Endothelial cell (in vitro differentiated cells): ENCODE measurements at regions not wholly inside any gene's neighbourhood (a gene's known extent, or its start where the extent isn't known, plus 50 kb on each side); places are given as distances from the start of the nearest gene placed in this dataset.

Source experiments
- DNase-seq: peaks from one replicate; pipeline ENCODE4 v3.0.0; 2021; ENCODE audit warnings: low spot score
- H3K27ac Mint-ChIP-seq: one replicate; pipeline ENCODE4 v1.8.0; 2021; ENCODE audit warnings: mixed read lengths, inconsistent platforms; ENCODE audit not compliant: unreplicated experiment
- H3K27me3 Mint-ChIP-seq: one replicate; pipeline ENCODE4 v1.8.0; 2021; ENCODE audit warnings: mild to moderate bottlenecking, moderate library complexity, mixed read lengths, inconsistent platforms; ENCODE audit not compliant: unreplicated experiment
- H3K36me3 Mint-ChIP-seq: one replicate; pipeline ENCODE4 v1.8.0; 2021; ENCODE audit warnings: mild to moderate bottlenecking, low read depth, mixed read lengths, inconsistent platforms; ENCODE audit not compliant: unreplicated experiment
- H3K4me1 Mint-ChIP-seq: one replicate; pipeline ENCODE4 v1.8.0; 2021; ENCODE audit warnings: mild to moderate bottlenecking, mixed read lengths, inconsistent platforms; ENCODE audit not compliant: unreplicated experiment
- H3K4me3 Mint-ChIP-seq: one replicate; pipeline ENCODE4 v1.8.0; 2021; ENCODE audit warnings: mild to moderate bottlenecking, mixed read lengths, inconsistent platforms; ENCODE audit not compliant: unreplicated experiment
- H3K9me3 Mint-ChIP-seq: one replicate; pipeline ENCODE4 v1.8.0; 2021; ENCODE audit warnings: mixed read lengths, inconsistent platforms; ENCODE audit not compliant: unreplicated experiment
- TF ChIP-seq, protein P1 (sequence below): fragments of 200-600 bp; sonication (generic); IDR thresholded peaks from one replicate; pipeline ENCODE4 v1.5.0; 2021; ENCODE audit warnings: antibody characterized with exemption; ENCODE audit not compliant: unreplicated experiment

DNA sequence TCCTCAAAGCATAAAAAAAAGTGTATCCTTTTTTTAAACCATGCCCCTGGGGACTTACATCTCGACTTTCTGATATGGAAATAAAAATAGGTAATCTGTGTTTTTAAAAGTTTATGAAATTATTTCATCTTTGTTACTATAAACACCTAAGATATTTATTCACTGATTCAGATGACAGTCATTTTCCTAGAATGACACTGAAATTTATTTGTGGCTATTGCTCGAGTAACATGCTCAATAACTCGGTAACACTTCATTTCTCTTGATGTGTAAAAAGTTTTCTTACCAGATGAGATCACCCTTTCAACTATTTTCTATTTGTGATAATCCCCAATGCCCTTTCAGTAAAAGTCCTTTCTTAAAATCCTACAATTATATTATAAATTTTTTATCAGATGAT lies 495.8 kb downstream of the TTLL7 start:
- no peak for DNase-seq
- H3K36me3 Mint-ChIP-seq = no peaks in the 10 kb centered on the region
- H3K9me3 Mint-ChIP-seq = no peaks in the 10 kb centered on the region
- TF ChIP-seq, protein P1, sequence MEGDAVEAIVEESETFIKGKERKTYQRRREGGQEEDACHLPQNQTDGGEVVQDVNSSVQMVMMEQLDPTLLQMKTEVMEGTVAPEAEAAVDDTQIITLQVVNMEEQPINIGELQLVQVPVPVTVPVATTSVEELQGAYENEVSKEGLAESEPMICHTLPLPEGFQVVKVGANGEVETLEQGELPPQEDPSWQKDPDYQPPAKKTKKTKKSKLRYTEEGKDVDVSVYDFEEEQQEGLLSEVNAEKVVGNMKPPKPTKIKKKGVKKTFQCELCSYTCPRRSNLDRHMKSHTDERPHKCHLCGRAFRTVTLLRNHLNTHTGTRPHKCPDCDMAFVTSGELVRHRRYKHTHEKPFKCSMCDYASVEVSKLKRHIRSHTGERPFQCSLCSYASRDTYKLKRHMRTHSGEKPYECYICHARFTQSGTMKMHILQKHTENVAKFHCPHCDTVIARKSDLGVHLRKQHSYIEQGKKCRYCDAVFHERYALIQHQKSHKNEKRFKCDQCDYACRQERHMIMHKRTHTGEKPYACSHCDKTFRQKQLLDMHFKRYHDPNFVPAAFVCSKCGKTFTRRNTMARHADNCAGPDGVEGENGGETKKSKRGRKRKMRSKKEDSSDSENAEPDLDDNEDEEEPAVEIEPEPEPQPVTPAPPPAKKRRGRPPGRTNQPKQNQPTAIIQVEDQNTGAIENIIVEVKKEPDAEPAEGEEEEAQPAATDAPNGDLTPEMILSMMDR = no peak
- H3K4me1 Mint-ChIP-seq = peaks cover 2% of the 10 kb centered on the region
- no peak overlapping the region for H3K4me3 Mint-ChIP-seq
- no peaks in the 10 kb centered on the region for H3K27me3 Mint-ChIP-seq
- no peak overlapping the region for H3K27ac Mint-ChIP-seq

- H3K27ac Mint-ChIP-seq = no peak overlapping the region
- H3K36me3 Mint-ChIP-seq = no peaks in the 10 kb centered on the region
- DNase-seq = no peak
- no peaks in the 10 kb centered on the region for H3K9me3 Mint-ChIP-seq
- H3K4me1 Mint-ChIP-seq = peaks cover under 1% of the 10 kb centered on the region
- TF ChIP-seq, protein P1 = no peak
- no peak overlapping the region for H3K4me3 Mint-ChIP-seq
- no peaks in the 10 kb centered on the region for H3K27me3 Mint-ChIP-seq
Observed at GRCh38 chr1:83500987-83501591, 497.8 kb downstream of the TTLL7 start.

GRCh38 chr1:83500531-83500930 lies 498.4 kb downstream of the TTLL7 start:
- no peaks in the 10 kb centered on the region for H3K27me3 Mint-ChIP-seq
- H3K4me1 Mint-ChIP-seq = peaks cover 6% of the 10 kb centered on the region
- H3K4me3 Mint-ChIP-seq = no peak overlapping the region
- DNase-seq = no peak
- no peaks in the 10 kb centered on the region for H3K9me3 Mint-ChIP-seq
- no peak overlapping the region for H3K27ac Mint-ChIP-seq
- H3K36me3 Mint-ChIP-seq = no peaks in the 10 kb centered on the region
- TF ChIP-seq, protein P1 = no peak

DNA sequence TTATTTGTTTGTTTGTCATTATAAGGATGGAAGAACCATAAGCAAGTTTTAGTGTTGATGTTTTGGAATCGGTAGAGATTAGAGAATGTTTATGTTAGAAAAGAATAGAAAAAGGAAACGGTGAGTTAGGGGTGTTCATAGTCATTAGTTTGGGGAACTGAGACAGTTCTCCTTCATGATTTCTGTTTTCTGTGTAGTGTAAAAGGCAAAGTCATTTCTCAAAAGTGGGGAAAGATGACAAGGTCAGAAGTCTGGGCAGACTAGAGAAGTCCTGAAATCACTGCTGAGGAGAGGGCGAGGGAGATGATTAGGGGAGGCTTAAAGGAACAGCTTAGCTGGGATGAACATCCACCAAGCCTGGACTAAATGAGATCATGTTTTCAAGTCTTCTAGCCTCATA lies 498.9 kb downstream of the TTLL7 start:
- DNase-seq = no peak

DNA sequence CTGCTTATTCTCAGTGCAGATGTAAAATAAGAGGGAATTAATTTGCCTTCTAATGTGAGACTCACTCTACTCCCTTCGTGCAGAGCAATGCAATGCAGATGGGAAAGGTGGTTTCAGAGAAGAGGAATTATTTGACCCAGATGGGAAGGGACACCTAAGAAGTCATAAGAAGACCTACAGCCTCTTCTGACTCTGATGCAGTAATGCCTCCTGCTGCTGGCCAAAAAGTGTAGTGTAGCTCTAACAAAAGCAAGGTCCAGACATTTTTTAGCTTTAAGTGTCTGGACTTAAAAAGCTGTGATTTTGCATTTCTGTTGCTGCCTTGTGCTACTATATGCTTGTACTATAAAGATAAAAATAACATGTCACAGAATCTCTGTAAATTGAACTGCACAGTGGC lies 501.4 kb downstream of the TTLL7 start:
- no peaks in the 10 kb centered on the region for H3K36me3 Mint-ChIP-seq
- TF ChIP-seq, protein P1 = no peak
- H3K4me1 Mint-ChIP-seq = peaks cover 12% of the 10 kb centered on the region
- DNase-seq = peak; percentile 6
- H3K4me3 Mint-ChIP-seq = no peak overlapping the region
- no peaks in the 10 kb centered on the region for H3K9me3 Mint-ChIP-seq
- no peak overlapping the region for H3K27ac Mint-ChIP-seq
- peaks cover 1% of the 10 kb centered on the region for H3K27me3 Mint-ChIP-seq

More for the DNA sequence above, 498.9 kb downstream of the TTLL7 start:
- Mint-ChIP-seq H3K36me3 (no peaks in the 10 kb centered on the region), H3K4me1 (peaks cover 9% of the 10 kb centered on the region), H3K27me3 (no peaks in the 10 kb centered on the region), H3K27ac (no peak overlapping the region), H3K4me3 (no peak overlapping the region), H3K9me3 (no peaks in the 10 kb centered on the region)
- TF ChIP-seq, protein P1 = no peak
